GM19372 (cell line): ENCODE measurements at regions not wholly inside any gene's neighbourhood (a gene's known extent, or its start where the extent isn't known, plus 50 kb on each side); places are given as distances from the start of the nearest gene placed in this dataset.
"Not testable (repeated sequence)": the region's sequence is repeated elsewhere in the genome, so short reads cannot be mapped to it uniquely, and the experiment has no call there.

Experiments used
- ATAC-seq: cut with Tn5 transposase; IDR thresholded peaks from one replicate; pipeline ENCODE4 v1.9.1; 2021; ENCODE audit warnings: mild to moderate bottlenecking, low read depth, moderate library complexity; ENCODE audit not compliant: unreplicated experiment

DNA sequence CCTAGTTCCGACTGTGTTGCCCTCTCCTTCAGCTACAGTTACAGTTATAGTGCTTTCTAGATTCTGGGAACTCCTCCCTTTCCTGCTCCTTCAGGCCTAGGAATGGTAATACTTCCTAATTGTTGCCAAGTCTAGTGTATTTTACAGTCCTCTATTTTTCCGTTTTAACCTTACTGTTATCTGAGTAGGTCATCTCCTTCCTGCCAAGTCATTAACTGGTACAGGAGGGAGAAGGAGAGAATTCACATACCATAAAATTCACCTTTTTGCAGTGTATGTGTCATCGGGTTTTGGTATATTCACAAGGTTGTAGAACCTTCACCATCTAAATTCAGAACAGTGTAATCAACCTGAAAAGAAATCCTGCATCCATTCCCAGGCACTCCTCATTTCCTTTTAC is 335.4 kb upstream of the MEF2C start:
- no peak for ATAC-seq

- no peak for ATAC-seq
Observed at GRCh38 chr5:89216606-89217005, 333.6 kb upstream of the MEF2C start.

DNA sequence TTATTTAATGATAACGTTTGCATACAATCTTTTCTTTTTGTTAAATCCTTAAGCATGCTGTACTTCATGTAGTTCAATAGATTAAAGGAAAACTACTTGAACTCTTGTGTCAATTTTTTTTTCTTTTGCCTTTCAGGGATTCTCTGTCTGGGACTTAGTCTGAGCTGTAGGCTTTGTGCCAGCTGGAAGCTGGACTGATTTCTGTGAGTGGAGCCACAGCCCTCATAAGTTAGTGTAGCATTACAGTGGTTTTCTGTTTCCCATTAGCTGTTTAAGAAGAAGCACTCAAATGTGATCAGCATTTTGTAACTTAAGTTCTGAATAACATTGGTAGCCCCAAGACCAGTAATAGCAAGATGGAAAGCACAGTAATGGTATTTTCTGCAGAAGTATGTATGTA is 330.6 kb upstream of the MEF2C start:
- no peak for ATAC-seq

GRCh38 chr5:89211836-89212235 is 328.9 kb upstream of the MEF2C start:
- ATAC-seq = no peak

GRCh38 chr5:89208811-89209210 is 325.8 kb upstream of the MEF2C start:
- ATAC-seq = no peak

- no peak for ATAC-seq
Observed at GRCh38 chr5:89208392-89208791, 325.4 kb upstream of the MEF2C start.

- no peak for ATAC-seq
Observed at GRCh38 chr5:89204756-89205155, 321.8 kb upstream of the MEF2C start.

- no peak for ATAC-seq
Observed at GRCh38 chr5:89203611-89204010, 320.6 kb upstream of the MEF2C start.

- no peak for ATAC-seq
Observed at GRCh38 chr5:89200899-89201298, 317.9 kb upstream of the MEF2C start.

DNA sequence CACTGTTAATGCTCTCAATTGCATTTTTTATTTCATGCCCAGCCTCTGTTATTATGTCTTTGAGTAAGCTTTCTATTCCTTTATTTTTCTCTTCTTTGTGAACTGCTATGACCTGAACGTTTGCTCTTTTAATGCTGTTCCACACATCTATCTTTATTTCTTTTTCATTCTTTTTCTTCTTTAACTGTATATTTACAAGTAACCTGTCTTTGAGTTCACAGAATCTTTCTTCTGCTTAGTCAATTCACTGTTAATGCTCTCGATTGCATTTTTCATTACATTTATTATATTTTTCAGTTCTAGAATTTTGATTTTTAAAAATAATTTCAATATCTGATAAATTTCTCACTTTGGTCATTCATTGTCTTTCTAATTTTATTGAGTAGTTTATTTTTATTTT is 316.3 kb upstream of the MEF2C start:
- ATAC-seq = no peak

DNA sequence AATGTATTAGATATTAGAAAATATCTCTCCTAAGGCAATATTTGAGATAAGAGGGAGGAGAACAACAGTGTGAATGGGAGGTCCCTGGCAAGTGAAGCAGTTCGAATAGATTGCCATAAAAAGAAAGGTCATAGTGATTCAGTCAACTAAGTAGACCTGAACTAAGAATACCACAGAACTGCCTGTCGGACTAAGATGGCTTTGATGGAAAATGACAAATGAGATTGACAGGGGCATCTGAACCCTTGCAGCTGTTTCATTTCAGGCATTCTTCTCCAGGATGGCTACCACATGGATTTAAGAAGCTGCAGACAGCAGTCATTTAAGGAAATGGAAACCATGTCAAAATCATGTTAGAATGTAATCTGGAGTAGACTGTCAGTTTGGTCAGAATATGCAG is 308.4 kb upstream of the MEF2C start:
- ATAC-seq = no peak

GRCh38 chr5:89190515-89191265 is 307.7 kb upstream of the MEF2C start:
- ATAC-seq = no peak

DNA sequence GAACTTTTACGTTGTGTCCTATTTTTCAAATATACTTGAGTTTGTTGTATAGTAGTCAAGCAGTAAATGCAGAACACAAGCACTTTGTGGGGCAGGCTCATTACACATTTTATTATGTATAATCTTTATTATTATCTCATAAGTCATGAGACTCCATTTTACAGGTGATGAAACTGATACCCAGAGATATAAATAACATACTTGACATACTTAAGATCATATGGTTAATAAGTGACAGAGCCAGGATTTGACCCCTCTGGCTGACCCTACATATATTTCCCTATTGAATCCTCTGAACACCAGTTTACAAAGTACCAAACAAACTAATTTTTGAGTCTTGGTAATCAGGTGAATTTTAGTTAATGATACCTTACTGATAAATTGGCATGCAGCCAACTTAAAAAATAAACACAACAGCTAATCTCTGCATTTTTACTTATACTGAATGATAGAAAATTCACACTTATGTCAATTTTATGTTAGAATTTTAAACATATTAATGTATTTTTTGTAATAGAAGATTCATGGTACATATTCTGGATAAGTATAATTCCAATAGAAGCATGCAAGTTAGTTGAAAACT is 305.0 kb upstream of the MEF2C start:
- ATAC-seq = no peak

DNA sequence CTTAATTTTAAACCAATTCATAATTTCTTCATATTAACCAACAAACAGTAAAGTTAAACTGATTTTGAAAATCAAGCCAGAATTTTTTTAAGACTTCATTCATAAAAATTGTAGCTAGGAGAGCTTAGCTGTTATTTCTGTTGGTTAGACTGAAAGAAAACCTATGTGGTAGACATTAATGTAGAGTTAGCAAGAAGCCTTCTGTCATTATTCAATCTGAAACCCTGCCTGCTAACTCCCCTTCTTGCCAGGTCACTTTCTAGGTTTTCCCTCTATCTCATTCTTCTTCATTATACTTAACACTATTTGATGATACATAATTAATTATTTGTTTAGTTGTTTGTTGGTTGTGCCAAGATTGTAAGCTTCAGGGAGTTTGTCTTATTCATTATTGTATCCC is 304.3 kb upstream of the MEF2C start:
- no peak for ATAC-seq

DNA sequence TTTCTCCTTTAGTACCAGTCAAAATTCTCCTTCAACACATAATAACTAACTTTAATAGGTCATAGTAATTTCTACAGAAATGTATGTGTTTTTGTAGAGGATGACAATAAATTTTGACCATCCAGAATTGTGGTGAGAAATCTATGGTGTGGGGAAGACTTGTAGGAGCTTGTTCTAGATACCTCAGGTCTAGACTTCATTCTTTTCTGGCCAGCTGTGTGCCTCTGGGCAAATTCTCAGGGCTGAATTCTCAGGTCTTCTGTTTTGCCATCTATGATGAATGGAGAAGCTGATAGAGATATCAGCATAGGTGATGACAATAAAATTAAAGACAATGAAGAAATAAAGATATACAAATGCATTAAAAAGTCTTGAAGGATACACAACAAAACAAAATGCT is 298.6 kb upstream of the MEF2C start:
- no peak for ATAC-seq

DNA sequence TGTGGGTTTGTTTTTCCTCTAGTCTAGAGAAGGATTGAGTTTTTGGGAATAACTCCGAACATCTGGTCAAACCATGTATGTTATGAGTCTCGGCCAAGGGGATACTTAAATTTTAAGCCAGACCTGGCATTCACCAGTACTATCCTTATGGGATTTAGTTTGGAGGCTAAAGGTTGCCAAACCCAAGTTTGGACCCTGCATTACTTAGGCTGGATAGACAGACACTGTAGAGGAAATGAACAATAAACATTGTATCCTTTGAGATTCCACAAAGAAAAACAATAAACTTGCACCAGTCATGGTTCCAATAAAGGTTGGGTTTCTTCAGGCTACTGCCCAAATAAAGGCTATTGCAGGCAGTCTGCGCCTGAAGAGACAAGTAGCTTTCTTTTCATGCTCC is 296.7 kb upstream of the MEF2C start:
- ATAC-seq = no peak

- ATAC-seq = no peak
Observed at GRCh38 chr5:89178541-89178940, 295.6 kb upstream of the MEF2C start.

DNA sequence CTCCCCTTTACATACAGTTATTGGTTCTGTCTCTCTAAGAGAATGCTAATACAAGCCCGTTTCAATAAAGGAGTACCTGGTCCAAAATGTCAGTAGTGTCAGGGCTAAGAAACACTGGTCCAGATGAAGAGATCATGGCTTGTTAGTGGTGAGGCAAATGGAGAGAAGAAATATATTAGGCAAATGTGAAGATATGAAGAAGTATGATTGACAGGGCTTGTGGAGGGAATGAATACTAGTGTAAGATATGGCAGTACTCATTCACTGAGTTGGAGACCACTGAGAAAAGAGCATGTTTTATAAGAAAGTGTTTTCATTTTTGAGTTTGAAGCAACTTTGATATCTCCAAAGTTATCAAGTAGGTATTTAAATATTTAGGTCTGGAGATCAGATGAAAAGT is 290.5 kb upstream of the MEF2C start:
- ATAC-seq = no peak

DNA sequence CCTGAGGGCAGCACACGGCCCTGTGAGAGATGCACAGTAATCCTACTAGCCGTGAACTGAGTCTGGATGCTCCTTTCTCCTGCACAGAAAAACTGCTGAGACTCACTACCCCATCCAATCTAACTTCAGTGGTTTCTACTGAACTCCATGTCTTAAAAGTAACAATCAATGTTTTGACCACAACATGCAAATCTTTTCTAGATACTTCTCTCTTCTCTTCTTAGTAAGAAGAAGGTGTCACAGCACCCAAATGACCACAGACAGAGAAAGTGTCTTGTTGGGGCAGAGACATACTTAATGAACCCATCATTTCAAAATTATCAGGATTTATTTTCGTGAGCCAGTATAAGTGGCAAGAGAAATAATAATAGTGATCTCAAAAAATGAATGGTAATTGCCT is 285.8 kb upstream of the MEF2C start:
- no peak for ATAC-seq

DNA sequence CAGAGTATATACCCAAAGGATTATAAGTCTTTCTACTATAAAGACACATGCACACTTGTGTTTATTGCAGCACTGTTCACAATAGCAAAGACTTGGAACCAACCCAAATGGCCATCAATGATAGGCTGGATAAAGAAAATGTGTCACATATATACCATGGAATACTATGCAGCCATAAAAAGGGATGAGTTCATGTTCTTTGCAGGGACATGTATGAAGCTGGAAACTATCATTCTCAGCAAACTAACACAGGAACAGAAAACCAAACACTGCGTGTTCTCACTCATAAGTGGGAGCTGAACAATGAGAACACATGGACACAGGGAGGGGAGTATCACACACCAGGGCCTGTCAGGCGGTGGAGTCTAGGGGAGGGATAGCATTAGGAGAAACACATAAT is 281.7 kb upstream of the MEF2C start:
- ATAC-seq = not testable (repeated sequence)

DNA sequence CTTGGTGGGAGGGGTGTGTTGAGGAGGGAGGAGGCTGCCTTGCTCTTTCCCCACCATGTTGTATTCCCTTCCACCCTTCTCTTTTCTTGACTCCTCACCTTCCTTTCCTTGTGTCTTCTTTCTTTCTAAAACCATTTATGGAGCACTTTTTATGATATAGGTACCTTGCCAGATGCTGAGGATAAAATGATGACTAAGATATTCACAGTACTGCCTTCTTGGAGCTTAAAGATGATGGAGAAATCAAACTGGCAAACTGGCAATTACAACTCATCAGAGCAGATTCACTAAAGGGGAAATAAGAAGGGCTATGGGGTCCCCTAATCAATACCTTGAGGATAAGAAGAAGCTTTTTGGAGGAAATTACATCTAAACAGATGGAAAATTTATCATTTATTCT is 273.2 kb upstream of the MEF2C start:
- ATAC-seq = no peak

- no peak for ATAC-seq
Observed at GRCh38 chr5:89147031-89147430, 264.0 kb upstream of the MEF2C start.

- ATAC-seq = no peak
Observed at GRCh38 chr5:89137148-89137547, 254.2 kb upstream of the MEF2C start.
